Activated naive CD8-positive, alpha-beta T cell treated with anti-CD3 and anti-CD28 coated beads, Interleukin-2, amount 50 U/mL, for 24 hours (primary cell): ENCODE measurements at regions not wholly inside any gene's neighbourhood (a gene's known extent, or its start where the extent isn't known, plus 50 kb on each side); places are given as distances from the start of the nearest gene placed in this dataset.

Experiments
- ATAC-seq: fragments of 150-1000 bp; cut with Tn5 transposase; one replicate; pipeline ENCODE4 v1.10.0; 2021
- DNase-seq: peaks from one replicate; pipeline ENCODE4 v3.0.0; 2021
- H3K27ac Mint-ChIP-seq: one replicate; pipeline ENCODE4 v1.8.0; 2021; ENCODE audit warnings: mild to moderate bottlenecking, mixed read lengths
- H3K27me3 Mint-ChIP-seq: one replicate; pipeline ENCODE4 v1.8.0; 2021; ENCODE audit warnings: mixed read lengths
- H3K36me3 Mint-ChIP-seq: one replicate; pipeline ENCODE4 v1.8.0; 2021; ENCODE audit warnings: low read depth, mixed read lengths
- H3K4me1 Mint-ChIP-seq: one replicate; pipeline ENCODE4 v1.8.0; 2021; ENCODE audit warnings: mixed read lengths
- H3K4me3 Mint-ChIP-seq: one replicate; pipeline ENCODE4 v1.8.0; 2021; ENCODE audit warnings: mild to moderate bottlenecking, moderate library complexity, mixed read lengths
- H3K9me3 Mint-ChIP-seq: one replicate; pipeline ENCODE4 v1.8.0; 2021; ENCODE audit warnings: mixed read lengths

DNA sequence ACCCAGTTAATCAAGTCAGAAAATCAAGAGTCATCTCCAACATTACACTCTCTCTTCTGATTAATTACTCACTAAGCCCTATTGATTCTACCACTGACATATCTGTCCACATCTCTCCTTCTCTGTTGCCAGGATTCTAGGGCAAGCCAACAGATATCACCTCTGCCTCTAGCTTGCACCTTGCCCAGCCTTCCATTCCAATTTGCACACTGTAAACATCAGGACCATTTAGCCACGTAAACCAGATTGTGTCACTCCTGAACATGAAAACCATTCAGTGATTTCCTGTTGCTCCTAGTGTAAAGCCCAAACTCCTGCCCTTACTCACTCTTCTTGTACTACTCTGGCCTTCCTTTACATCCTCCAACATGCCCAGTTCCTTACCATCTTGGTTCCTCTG lies 68.0 kb upstream of the PLS3 start:
- Mint-ChIP-seq H3K27me3 (no peaks in the 10 kb centered on the region), H3K36me3 (no peaks in the 10 kb centered on the region), H3K27ac (no peak overlapping the region), H3K4me1 (no peaks in the 10 kb centered on the region), H3K9me3 (no peaks in the 10 kb centered on the region), H3K4me3 (no peak overlapping the region)
- ATAC-seq, result no peak
- DNase-seq, result no peak

GRCh38 chrX:115494161-115494560 lies 66.8 kb upstream of the PLS3 start:
- H3K27me3 Mint-ChIP-seq, result no peaks in the 10 kb centered on the region
- no peaks in the 10 kb centered on the region for H3K36me3 Mint-ChIP-seq
- H3K4me1 Mint-ChIP-seq, result no peaks in the 10 kb centered on the region
- H3K4me3 Mint-ChIP-seq, result no peak overlapping the region
- no peaks in the 10 kb centered on the region for H3K9me3 Mint-ChIP-seq
- H3K27ac Mint-ChIP-seq, result no peak overlapping the region
- ATAC-seq, result no peak
- no peak for DNase-seq

DNA sequence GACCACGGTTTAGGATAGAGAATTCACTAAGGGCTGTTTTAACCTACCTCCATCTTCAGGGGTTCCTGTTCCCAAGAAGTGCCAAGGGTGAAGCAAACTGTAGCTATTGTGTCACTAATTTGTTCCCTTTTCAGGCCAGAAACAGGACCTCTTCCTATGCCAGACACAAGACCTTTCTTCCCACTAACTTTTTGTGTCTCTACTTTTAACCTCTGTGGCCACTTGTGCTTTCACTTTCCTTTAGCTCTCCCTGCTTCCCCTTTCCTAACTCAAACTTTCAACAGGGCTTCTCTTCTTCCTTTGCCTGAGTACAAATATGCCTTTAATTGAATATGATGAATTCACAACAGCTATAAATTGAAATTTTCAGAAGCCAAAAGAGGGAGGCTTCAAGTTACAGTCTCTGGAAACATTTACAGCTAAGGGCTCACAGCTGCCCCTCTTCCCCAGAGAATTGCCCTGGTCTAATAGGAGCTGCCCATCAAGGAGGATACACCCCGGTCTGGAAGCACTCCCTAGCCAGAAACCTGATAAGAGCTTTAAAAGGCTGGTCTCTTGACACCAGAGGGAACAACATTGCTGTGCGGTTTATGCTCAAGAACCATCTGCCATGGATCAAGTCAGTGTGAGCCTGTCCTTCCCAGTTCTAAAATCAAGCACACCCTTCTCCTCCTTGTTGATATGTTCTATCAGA lies 61.7 kb upstream of the PLS3 start:
- no peaks in the 10 kb centered on the region for H3K27me3 Mint-ChIP-seq
- no peak overlapping the region for H3K4me3 Mint-ChIP-seq
- H3K27ac Mint-ChIP-seq, result no peak overlapping the region
- no peaks in the 10 kb centered on the region for H3K4me1 Mint-ChIP-seq
- DNase-seq (no peak), ATAC-seq (no peak)
- H3K36me3 Mint-ChIP-seq, result no peaks in the 10 kb centered on the region
- H3K9me3 Mint-ChIP-seq, result no peaks in the 10 kb centered on the region

- no peaks in the 10 kb centered on the region for H3K36me3 Mint-ChIP-seq
- no peak for ATAC-seq
These were observed 57.9 kb upstream of the PLS3 start for GRCh38 chrX:115503099-115503498.

DNA sequence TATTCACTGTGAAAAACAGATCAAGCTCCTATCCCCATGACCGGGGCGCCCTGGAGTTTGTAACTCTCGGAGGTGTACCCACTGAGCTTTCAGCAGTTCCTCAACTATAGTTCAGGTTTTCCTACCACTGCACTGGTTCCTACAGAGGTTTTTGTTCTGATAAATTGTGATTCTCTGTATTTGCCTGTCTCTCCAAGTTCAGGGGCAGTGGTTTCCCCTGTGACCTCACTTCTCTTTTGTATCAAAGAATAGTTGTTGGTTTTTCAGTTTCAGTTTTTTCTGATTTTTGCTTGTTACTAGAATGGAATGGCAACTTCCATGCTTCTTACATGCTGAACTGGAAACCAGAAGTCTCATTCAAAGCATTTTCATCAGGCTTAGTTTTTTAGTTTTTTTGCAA lies 56.8 kb upstream of the PLS3 start:
- Mint-ChIP-seq H3K27ac (no peak overlapping the region), H3K9me3 (no peaks in the 10 kb centered on the region), H3K36me3 (no peaks in the 10 kb centered on the region), H3K4me3 (no peak overlapping the region), H3K4me1 (no peaks in the 10 kb centered on the region), H3K27me3 (no peaks in the 10 kb centered on the region)
- no peak for DNase-seq
- no peak for ATAC-seq

More at GRCh38 chrX:115503099-115503498, 57.9 kb upstream of the PLS3 start:
- no peak overlapping the region for H3K4me3 Mint-ChIP-seq
- DNase-seq, result no peak
- no peak overlapping the region for H3K27ac Mint-ChIP-seq
- H3K4me1 Mint-ChIP-seq, result no peaks in the 10 kb centered on the region
- H3K27me3 Mint-ChIP-seq, result no peaks in the 10 kb centered on the region
- H3K9me3 Mint-ChIP-seq, result no peaks in the 10 kb centered on the region
